MM.1S (cell line): ENCODE measurements at regions not wholly inside any gene's neighbourhood (a gene's known extent, or its start where the extent isn't known, plus 50 kb on each side); places are given as distances from the start of the nearest gene placed in this dataset.

Experiments used
- EZH2 ChIP-seq: fragments of 300-600 bp; sonication (generic); optimal IDR thresholded peaks from 2 replicates; pipeline ENCODE3; 2017; ENCODE audit warnings: low read depth, mild to moderate bottlenecking, antibody characterized with exemption, low read length, mixed read lengths
- EZH2phosphoT487 ChIP-seq: fragments of 300-600 bp; sonication (generic); IDR thresholded peaks from 2 replicates; pipeline ENCODE4 v1.6.1; 2018; ENCODE audit warnings: antibody characterized with exemption, low read length
- TF ChIP-seq, protein P1 (sequence below): fragments of 300-600 bp; sonication (generic); IDR thresholded peaks from 2 replicates; pipeline ENCODE4 v1.5.1; 2016; ENCODE audit warnings: antibody characterized with exemption, low read length, mixed read lengths

DNA sequence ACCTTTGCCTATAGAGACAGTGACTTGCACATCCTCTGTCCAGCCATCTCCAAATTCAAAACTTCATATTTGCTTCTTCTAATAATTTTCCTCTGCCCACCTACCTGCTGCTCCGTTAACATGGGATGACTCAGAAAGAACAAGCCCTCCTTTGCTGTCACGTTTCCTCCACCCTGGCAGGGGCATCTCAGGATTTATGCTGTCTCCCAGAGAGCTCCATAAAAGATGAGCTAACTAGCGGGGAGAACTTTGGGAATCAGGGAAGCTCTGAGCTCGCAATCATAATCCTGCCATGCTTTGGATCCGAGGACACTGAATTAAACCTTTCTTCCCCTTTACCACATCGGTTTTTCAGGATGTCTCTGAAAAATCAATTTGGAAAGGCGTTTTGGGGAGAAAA, 78.4 kb upstream of the FSTL4 start:
- TF ChIP-seq EZH2, result no peak
- TF ChIP-seq, protein P1, sequence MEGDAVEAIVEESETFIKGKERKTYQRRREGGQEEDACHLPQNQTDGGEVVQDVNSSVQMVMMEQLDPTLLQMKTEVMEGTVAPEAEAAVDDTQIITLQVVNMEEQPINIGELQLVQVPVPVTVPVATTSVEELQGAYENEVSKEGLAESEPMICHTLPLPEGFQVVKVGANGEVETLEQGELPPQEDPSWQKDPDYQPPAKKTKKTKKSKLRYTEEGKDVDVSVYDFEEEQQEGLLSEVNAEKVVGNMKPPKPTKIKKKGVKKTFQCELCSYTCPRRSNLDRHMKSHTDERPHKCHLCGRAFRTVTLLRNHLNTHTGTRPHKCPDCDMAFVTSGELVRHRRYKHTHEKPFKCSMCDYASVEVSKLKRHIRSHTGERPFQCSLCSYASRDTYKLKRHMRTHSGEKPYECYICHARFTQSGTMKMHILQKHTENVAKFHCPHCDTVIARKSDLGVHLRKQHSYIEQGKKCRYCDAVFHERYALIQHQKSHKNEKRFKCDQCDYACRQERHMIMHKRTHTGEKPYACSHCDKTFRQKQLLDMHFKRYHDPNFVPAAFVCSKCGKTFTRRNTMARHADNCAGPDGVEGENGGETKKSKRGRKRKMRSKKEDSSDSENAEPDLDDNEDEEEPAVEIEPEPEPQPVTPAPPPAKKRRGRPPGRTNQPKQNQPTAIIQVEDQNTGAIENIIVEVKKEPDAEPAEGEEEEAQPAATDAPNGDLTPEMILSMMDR, result no peak
- no peak for TF ChIP-seq EZH2phosphoT487
